HL-60 (cell line): ENCODE measurements at regions not wholly inside any gene's neighbourhood (a gene's known extent, or its start where the extent isn't known, plus 50 kb on each side); places are given as distances from the start of the nearest gene placed in this dataset.

Experiments used
- DNase-seq, 2 experiments: peaks; one replicate each; pipeline ENCODE4 v3.0.0-alpha.2; 2010 to 2020; ENCODE audit warnings: low read depth in 1 of 2, low spot score in 1 of 2
- H3K27ac ChIP-seq: fragments of 250-450 bp; sonication (Bioruptor Pico); replicated peaks from 2 replicates; pipeline ENCODE4 v1.5.1; 2020; ENCODE audit warnings: mild to moderate bottlenecking, moderate library complexity
- H3K27me3 ChIP-seq: fragments of 250-450 bp; sonication (Bioruptor Pico); 2 replicates; pipeline ENCODE4 v1.5.1; 2021; ENCODE audit warnings: mild to moderate bottlenecking, moderate library complexity; ENCODE audit not compliant: insufficient read depth, poor library complexity, severe bottlenecking
- H3K4me3 ChIP-seq: replicated peaks from 2 replicates; pipeline ENCODE4 v1.5.1; 2011; ENCODE audit warnings: mild to moderate bottlenecking, control low read depth, low read length; ENCODE audit not compliant: insufficient read depth
- GABPA ChIP-seq: IDR thresholded peaks from 2 replicates; pipeline ENCODE4 v1.6.1; 2012; ENCODE audit warnings: low read depth
- POLR2AphosphoS5 ChIP-seq: IDR thresholded peaks from 2 replicates; pipeline ENCODE4 v1.6.1; 2012; ENCODE audit warnings: low read depth
- SPI1 ChIP-seq: IDR thresholded peaks from 2 replicates; pipeline ENCODE4 v1.6.1; 2012; ENCODE audit warnings: low read depth, mild to moderate bottlenecking, borderline replicate concordance
- TF ChIP-seq, protein P1 (sequence below): IDR thresholded peaks from 2 replicates; pipeline ENCODE4 v1.6.1; 2012; ENCODE audit warnings: low read depth; ENCODE audit not compliant: insufficient replicate concordance
- TF ChIP-seq, protein P2 (sequence below): IDR thresholded peaks from one replicate; pipeline ENCODE4 v1.5.1; 2011; ENCODE audit warnings: low read length, control low read depth, inconsistent platforms; ENCODE audit not compliant: insufficient read depth

DNA sequence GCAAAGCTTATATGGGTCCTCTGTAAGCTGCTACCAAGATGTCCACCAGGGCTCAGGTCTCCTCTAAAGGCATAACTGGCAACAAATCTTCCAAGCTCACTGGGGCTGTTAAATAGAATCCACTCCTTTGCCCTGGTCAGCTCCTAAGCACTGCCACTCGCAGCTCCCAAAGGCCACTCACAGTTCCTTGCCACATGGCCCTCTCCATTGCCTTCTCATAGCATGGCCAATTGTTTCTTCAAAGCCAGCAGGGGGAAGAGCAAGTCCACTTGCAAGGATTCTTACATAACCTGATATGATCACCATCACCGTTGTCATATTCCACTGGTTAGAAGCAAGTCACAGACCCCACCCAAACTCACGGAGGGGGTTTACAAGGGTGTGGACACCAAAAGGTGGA lies 199.5 kb downstream of the SUCLA2 start:
- no peaks in the 10 kb centered on the region for H3K27me3 ChIP-seq
- DNase-seq: no peak
- no peak for TF ChIP-seq GABPA
- TF ChIP-seq, protein P1, sequence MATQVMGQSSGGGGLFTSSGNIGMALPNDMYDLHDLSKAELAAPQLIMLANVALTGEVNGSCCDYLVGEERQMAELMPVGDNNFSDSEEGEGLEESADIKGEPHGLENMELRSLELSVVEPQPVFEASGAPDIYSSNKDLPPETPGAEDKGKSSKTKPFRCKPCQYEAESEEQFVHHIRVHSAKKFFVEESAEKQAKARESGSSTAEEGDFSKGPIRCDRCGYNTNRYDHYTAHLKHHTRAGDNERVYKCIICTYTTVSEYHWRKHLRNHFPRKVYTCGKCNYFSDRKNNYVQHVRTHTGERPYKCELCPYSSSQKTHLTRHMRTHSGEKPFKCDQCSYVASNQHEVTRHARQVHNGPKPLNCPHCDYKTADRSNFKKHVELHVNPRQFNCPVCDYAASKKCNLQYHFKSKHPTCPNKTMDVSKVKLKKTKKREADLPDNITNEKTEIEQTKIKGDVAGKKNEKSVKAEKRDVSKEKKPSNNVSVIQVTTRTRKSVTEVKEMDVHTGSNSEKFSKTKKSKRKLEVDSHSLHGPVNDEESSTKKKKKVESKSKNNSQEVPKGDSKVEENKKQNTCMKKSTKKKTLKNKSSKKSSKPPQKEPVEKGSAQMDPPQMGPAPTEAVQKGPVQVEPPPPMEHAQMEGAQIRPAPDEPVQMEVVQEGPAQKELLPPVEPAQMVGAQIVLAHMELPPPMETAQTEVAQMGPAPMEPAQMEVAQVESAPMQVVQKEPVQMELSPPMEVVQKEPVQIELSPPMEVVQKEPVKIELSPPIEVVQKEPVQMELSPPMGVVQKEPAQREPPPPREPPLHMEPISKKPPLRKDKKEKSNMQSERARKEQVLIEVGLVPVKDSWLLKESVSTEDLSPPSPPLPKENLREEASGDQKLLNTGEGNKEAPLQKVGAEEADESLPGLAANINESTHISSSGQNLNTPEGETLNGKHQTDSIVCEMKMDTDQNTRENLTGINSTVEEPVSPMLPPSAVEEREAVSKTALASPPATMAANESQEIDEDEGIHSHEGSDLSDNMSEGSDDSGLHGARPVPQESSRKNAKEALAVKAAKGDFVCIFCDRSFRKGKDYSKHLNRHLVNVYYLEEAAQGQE: no peak
- H3K4me3 ChIP-seq: no peak overlapping the region
- H3K27ac ChIP-seq: no peak overlapping the region

DNA sequence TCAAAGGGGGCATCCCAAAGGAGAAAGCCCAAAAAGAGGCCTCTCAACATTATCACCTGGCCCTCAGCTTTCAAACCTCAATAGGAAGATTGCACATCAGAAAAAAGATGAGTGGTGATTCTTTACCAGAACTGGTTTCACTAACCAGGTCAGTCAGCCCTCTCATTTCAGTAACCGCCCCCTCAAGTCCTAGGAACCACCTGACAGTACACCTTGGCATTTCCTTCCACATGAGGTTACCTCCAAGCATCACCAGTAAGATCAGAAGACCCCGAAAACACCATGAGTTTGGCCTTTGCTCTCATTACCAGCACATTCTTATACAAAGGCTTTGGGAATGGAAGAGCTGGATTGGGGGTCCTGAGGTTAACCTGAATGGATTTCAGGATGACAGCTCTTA lies 200.5 kb downstream of the SUCLA2 start:
- no peak overlapping the region for H3K4me3 ChIP-seq
- TF ChIP-seq, protein P2, sequence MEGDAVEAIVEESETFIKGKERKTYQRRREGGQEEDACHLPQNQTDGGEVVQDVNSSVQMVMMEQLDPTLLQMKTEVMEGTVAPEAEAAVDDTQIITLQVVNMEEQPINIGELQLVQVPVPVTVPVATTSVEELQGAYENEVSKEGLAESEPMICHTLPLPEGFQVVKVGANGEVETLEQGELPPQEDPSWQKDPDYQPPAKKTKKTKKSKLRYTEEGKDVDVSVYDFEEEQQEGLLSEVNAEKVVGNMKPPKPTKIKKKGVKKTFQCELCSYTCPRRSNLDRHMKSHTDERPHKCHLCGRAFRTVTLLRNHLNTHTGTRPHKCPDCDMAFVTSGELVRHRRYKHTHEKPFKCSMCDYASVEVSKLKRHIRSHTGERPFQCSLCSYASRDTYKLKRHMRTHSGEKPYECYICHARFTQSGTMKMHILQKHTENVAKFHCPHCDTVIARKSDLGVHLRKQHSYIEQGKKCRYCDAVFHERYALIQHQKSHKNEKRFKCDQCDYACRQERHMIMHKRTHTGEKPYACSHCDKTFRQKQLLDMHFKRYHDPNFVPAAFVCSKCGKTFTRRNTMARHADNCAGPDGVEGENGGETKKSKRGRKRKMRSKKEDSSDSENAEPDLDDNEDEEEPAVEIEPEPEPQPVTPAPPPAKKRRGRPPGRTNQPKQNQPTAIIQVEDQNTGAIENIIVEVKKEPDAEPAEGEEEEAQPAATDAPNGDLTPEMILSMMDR: no peak
- TF ChIP-seq SPI1 (no peak), GABPA (no peak)
- TF ChIP-seq, protein P1: no peak
- DNase-seq: no peak
- no peaks in the 10 kb centered on the region for H3K27me3 ChIP-seq
- no peak overlapping the region for H3K27ac ChIP-seq

DNA sequence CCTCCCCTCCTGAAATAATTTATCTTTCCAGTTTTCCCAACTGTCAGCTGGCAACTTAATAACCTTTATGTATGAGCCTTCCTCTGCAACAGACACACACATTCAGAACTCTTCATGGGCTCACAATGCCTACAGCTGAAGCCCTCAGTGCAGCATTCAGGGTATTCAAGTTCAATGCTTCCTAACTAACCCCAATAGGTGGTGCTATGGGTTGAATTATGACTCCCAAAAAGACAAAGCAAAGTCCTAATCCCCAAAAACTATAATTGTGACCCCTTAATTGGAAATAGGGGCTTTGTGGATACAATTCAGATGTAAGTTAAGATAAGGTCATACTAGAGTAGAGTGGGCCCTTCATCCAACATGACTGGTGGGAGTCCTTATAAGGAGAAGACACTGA lies 202.2 kb downstream of the SUCLA2 start:
- TF ChIP-seq, protein P2: peak; percentile 0
- TF ChIP-seq, protein P1: no peak
- Histone ChIP-seq H3K27ac (no peak overlapping the region), H3K4me3 (no peak overlapping the region), H3K27me3 (no peaks in the 10 kb centered on the region)
- no peak for DNase-seq

DNA sequence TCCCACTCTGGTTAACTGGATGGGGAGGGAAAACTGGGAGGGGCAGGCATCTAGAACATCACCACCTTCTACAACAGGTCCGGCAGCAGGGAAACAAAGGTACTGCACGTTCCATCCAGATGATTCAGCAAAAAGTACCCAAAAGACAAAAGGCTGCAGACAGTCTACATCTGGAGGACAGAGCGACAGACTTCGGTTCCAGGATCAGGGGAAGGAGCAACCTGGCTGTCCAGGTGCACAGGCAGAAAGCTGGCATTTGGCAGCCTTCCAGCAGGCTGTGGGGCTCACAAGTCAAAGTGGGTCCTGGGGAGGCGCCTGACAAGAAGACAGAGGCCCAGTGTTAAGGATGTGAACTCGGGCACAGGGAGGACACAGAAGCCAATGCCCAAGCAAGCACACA lies 202.9 kb downstream of the SUCLA2 start:
- Histone ChIP-seq H3K4me3 (no peak overlapping the region), H3K27ac (no peak overlapping the region), H3K27me3 (no peaks in the 10 kb centered on the region)
- no peak for TF ChIP-seq POLR2AphosphoS5
- TF ChIP-seq, protein P2: no peak
- TF ChIP-seq GABPA: no peak
- TF ChIP-seq, protein P1: no peak
- no peak for DNase-seq
